Activated CD4-positive, alpha-beta memory T cell treated with anti-CD3 and anti-CD28 coated beads for 36 hours (primary cell): ENCODE measurements at regions not wholly inside any gene's neighbourhood (a gene's known extent, or its start where the extent isn't known, plus 50 kb on each side); places are given as distances from the start of the nearest gene placed in this dataset.
"Not testable (repeated sequence)": the region's sequence is repeated elsewhere in the genome, so short reads cannot be mapped to it uniquely, and the experiment has no call there.

Source experiments
- CTCF ChIA-PET: fragments of 350-600 bp; sonication (Branson Sonifier 250); formaldehyde crosslinking; loops from one replicate; lab custom pipeline; 2021; ENCODE audit warnings: antibody characterized with exemption, inconsistent platforms; lab: Charles Lee
- POLR2A ChIA-PET: fragments of 350-600 bp; sonication (Branson Sonifier 250); formaldehyde crosslinking; loops from one replicate; lab custom pipeline; 2021; ENCODE audit warnings: antibody characterized with exemption; lab: Charles Lee
- DNase-seq: peaks from one replicate; pipeline ENCODE4 v3.0.0-alpha.2; 2020
- H3K27ac Mint-ChIP-seq: one replicate; pipeline ENCODE4 v1.8.0; 2021; ENCODE audit warnings: mixed read lengths
- H3K27me3 Mint-ChIP-seq: one replicate; pipeline ENCODE4 v1.8.0; 2021; ENCODE audit warnings: mixed read lengths
- H3K36me3 Mint-ChIP-seq: one replicate; pipeline ENCODE4 v1.8.0; 2021; ENCODE audit warnings: mixed read lengths
- H3K4me1 Mint-ChIP-seq: one replicate; pipeline ENCODE4 v1.8.0; 2021; ENCODE audit warnings: low read depth, mixed read lengths
- H3K4me3 Mint-ChIP-seq: one replicate; pipeline ENCODE4 v1.8.0; 2021; ENCODE audit warnings: mild to moderate bottlenecking, mixed read lengths
- H3K9me3 Mint-ChIP-seq: one replicate; pipeline ENCODE4 v1.8.0; 2021; ENCODE audit warnings: mixed read lengths
- intact Hi-C: fragments of 100-400 bp; cut with micrococcal nuclease; formaldehyde crosslinking; loops from one replicate; pipeline ENCODE4 v1.15.1; 2023

GRCh38 chr6:88529726-88530125, 363.6 kb upstream of the CNR1 start:
- Mint-ChIP-seq H3K9me3 (no peaks in the 10 kb centered on the region), H3K4me3 (no peak overlapping the region), H3K27ac (no peak overlapping the region), H3K4me1 (no peaks in the 10 kb centered on the region), H3K36me3 (no peaks in the 10 kb centered on the region), H3K27me3 (peaks cover 14% of the 10 kb centered on the region)
- ChIA-PET CTCF (no interaction called here), POLR2A (no interaction called here)
- intact Hi-C loops: no loop called here
- DNase-seq: no peak

- intact Hi-C loops: no loop called here
- ChIA-PET CTCF (no interaction called here), POLR2A (no interaction called here)
- no peak for DNase-seq
- Mint-ChIP-seq H3K27ac (no peak overlapping the region), H3K27me3 (peaks cover 6% of the 10 kb centered on the region), H3K4me3 (no peak overlapping the region), H3K9me3 (no peaks in the 10 kb centered on the region), H3K4me1 (no peaks in the 10 kb centered on the region), H3K36me3 (no peaks in the 10 kb centered on the region)
These were observed 354.3 kb upstream of the CNR1 start for GRCh38 chr6:88520445-88520844.

- CTCF ChIA-PET: no interaction called here
- POLR2A ChIA-PET: no interaction called here
- no peaks in the 10 kb centered on the region for H3K36me3 Mint-ChIP-seq
These were observed 353.8 kb upstream of the CNR1 start for GRCh38 chr6:88520017-88520338.

GRCh38 chr6:88519301-88520016, 353.3 kb upstream of the CNR1 start:
- ChIA-PET POLR2A (no interaction called here), CTCF (no interaction called here)
- Mint-ChIP-seq H3K4me3 (no peak overlapping the region), H3K27ac (no peak overlapping the region), H3K36me3 (no peaks in the 10 kb centered on the region), H3K27me3 (peaks cover 6% of the 10 kb centered on the region), H3K4me1 (no peaks in the 10 kb centered on the region), H3K9me3 (no peaks in the 10 kb centered on the region)
- DNase-seq: no peak
- intact Hi-C loops: no loop called here

More at GRCh38 chr6:88520017-88520338, 353.8 kb upstream of the CNR1 start:
- H3K27me3 Mint-ChIP-seq: peaks cover 6% of the 10 kb centered on the region
- intact Hi-C loops: no loop called here
- no peaks in the 10 kb centered on the region for H3K9me3 Mint-ChIP-seq
- no peaks in the 10 kb centered on the region for H3K4me1 Mint-ChIP-seq
- no peak overlapping the region for H3K4me3 Mint-ChIP-seq
- no peak overlapping the region for H3K27ac Mint-ChIP-seq
- no peak for DNase-seq

- ChIA-PET POLR2A (no interaction called here), CTCF (no interaction called here)
- intact Hi-C loops: no loop called here
- Mint-ChIP-seq H3K27ac (no peak overlapping the region), H3K9me3 (no peaks in the 10 kb centered on the region), H3K4me3 (no peak overlapping the region), H3K36me3 (no peaks in the 10 kb centered on the region), H3K27me3 (peaks cover 6% of the 10 kb centered on the region), H3K4me1 (no peaks in the 10 kb centered on the region)
- no peak for DNase-seq
These were observed 351.6 kb upstream of the CNR1 start for GRCh38 chr6:88517737-88518136.

- CTCF ChIA-PET: interaction anchor here (1.1 kb wide), 1 partner anchor 682 kb away, joined by 3 read pairs; no protein-coding TSS in a partner anchor
These were observed 347.8 kb upstream of the CNR1 start for GRCh38 chr6:88513920-88514319.

GRCh38 chr6:88513471-88513870, 347.3 kb upstream of the CNR1 start:
- H3K27ac Mint-ChIP-seq: no peak overlapping the region
- intact Hi-C loops: no loop called here
- H3K27me3 Mint-ChIP-seq: peaks cover 6% of the 10 kb centered on the region
- no peak for DNase-seq
- POLR2A ChIA-PET: no interaction called here
- no peak overlapping the region for H3K4me3 Mint-ChIP-seq
- CTCF ChIA-PET: interaction anchor here (1.1 kb wide), 1 partner anchor 682 kb away, joined by 3 read pairs; no protein-coding TSS in a partner anchor
- no peaks in the 10 kb centered on the region for H3K36me3 Mint-ChIP-seq
- H3K4me1 Mint-ChIP-seq: no peaks in the 10 kb centered on the region
- no peaks in the 10 kb centered on the region for H3K9me3 Mint-ChIP-seq

More at GRCh38 chr6:88513920-88514319, 347.8 kb upstream of the CNR1 start:
- no peak overlapping the region for H3K27ac Mint-ChIP-seq
- no peaks in the 10 kb centered on the region for H3K4me1 Mint-ChIP-seq
- DNase-seq: no peak
- no peaks in the 10 kb centered on the region for H3K36me3 Mint-ChIP-seq
- no peaks in the 10 kb centered on the region for H3K9me3 Mint-ChIP-seq
- no peak overlapping the region for H3K4me3 Mint-ChIP-seq
- POLR2A ChIA-PET: no interaction called here
- H3K27me3 Mint-ChIP-seq: peaks cover 6% of the 10 kb centered on the region
- intact Hi-C loops: no loop called here

GRCh38 chr6:88512951-88513350, 346.8 kb upstream of the CNR1 start:
- intact Hi-C loops: no loop called here
- Mint-ChIP-seq H3K4me1 (no peaks in the 10 kb centered on the region), H3K27me3 (peaks cover 6% of the 10 kb centered on the region)

GRCh38 chr6:88502391-88502790, 336.2 kb upstream of the CNR1 start:
- Mint-ChIP-seq H3K27ac (no peak overlapping the region), H3K36me3 (no peaks in the 10 kb centered on the region), H3K27me3 (peaks cover 6% of the 10 kb centered on the region), H3K9me3 (peaks cover 6% of the 10 kb centered on the region), H3K4me1 (no peaks in the 10 kb centered on the region), H3K4me3 (no peak overlapping the region)
- POLR2A ChIA-PET: no interaction called here
- no peak for DNase-seq
- CTCF ChIA-PET: no interaction called here
- intact Hi-C loops: no loop called here

More at GRCh38 chr6:88512951-88513350, 346.8 kb upstream of the CNR1 start:
- POLR2A ChIA-PET: no interaction called here
- H3K4me3 Mint-ChIP-seq: no peak overlapping the region
- no peaks in the 10 kb centered on the region for H3K9me3 Mint-ChIP-seq
- no peaks in the 10 kb centered on the region for H3K36me3 Mint-ChIP-seq
- CTCF ChIA-PET: interaction anchor here (1.1 kb wide), 1 partner anchor 681 kb away, joined by 3 read pairs; no protein-coding TSS in a partner anchor
- H3K27ac Mint-ChIP-seq: no peak overlapping the region
- DNase-seq: no peak

GRCh38 chr6:88499845-88500699, 333.9 kb upstream of the CNR1 start:
- CTCF ChIA-PET: no interaction called here
- no peaks in the 10 kb centered on the region for H3K4me1 Mint-ChIP-seq
- intact Hi-C loops: no loop called here
- no peak for DNase-seq
- no peak overlapping the region for H3K27ac Mint-ChIP-seq
- H3K4me3 Mint-ChIP-seq: no peak overlapping the region
- no peaks in the 10 kb centered on the region for H3K36me3 Mint-ChIP-seq
- POLR2A ChIA-PET: no interaction called here
- H3K27me3 Mint-ChIP-seq: peaks cover 8% of the 10 kb centered on the region
- peaks cover 2% of the 10 kb centered on the region for H3K9me3 Mint-ChIP-seq

- Mint-ChIP-seq H3K27ac (no peak overlapping the region), H3K36me3 (no peaks in the 10 kb centered on the region), H3K4me1 (no peaks in the 10 kb centered on the region), H3K4me3 (no peak overlapping the region), H3K9me3 (peaks cover 2% of the 10 kb centered on the region), H3K27me3 (peaks cover 9% of the 10 kb centered on the region)
- intact Hi-C loops: no loop called here
- ChIA-PET CTCF (no interaction called here), POLR2A (no interaction called here)
- no peak for DNase-seq
These were observed 333.3 kb upstream of the CNR1 start for GRCh38 chr6:88499436-88499835.

- H3K9me3 Mint-ChIP-seq, DNase-seq, H3K36me3 Mint-ChIP-seq: not testable (repeated sequence)
These were observed 331.3 kb upstream of the CNR1 start for GRCh38 chr6:88497403-88497802.

More at GRCh38 chr6:88497403-88497802, 331.3 kb upstream of the CNR1 start:
- intact Hi-C loops, CTCF ChIA-PET, H3K4me1 Mint-ChIP-seq, H3K4me3 Mint-ChIP-seq, H3K27me3 Mint-ChIP-seq, H3K27ac Mint-ChIP-seq, POLR2A ChIA-PET: not testable (repeated sequence)
